Neural progenitor cell (in vitro differentiated cells): ENCODE measurements at regions not wholly inside any gene's neighbourhood (a gene's known extent, or its start where the extent isn't known, plus 50 kb on each side); places are given as distances from the start of the nearest gene placed in this dataset.

Source experiments
- EZH2 ChIP-seq: fragments of 200-600 bp; sonication (generic); IDR thresholded peaks from 2 replicates; pipeline ENCODE4 v1.6.1; 2017; ENCODE audit warnings: antibody characterized with exemption, mild to moderate bottlenecking, moderate library complexity
- EZH2phosphoT487 ChIP-seq: fragments of 200-600 bp; sonication (generic); IDR thresholded peaks from 2 replicates; pipeline ENCODE4 v1.6.1; 2017; ENCODE audit warnings: antibody characterized with exemption
- TF ChIP-seq, protein P1 (sequence below): fragments of 200-600 bp; sonication (generic); IDR thresholded peaks from 2 replicates; pipeline ENCODE4 v1.5.1; 2017; ENCODE audit warnings: antibody characterized with exemption, mild to moderate bottlenecking

DNA sequence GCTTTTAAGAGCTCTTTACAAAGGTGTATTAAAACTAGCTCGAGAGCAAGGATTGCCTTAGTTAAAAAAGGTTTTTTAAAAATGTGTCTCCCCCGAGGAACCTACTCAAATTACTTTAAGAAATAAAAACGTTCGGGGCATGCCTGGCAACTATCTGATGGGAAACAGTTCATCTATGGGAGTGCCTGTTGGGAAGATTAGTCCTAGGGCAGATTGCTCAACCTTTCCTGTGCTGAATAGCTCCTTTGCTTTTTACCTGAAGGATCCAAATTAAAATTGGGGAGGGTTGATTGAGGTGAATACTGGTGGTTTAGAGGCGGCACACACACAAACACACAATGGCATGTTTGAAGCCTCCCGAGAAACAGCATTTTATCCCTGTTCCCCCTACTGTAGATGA lies 541.4 kb upstream of the ATP2B1 start:
- TF ChIP-seq, protein P1, sequence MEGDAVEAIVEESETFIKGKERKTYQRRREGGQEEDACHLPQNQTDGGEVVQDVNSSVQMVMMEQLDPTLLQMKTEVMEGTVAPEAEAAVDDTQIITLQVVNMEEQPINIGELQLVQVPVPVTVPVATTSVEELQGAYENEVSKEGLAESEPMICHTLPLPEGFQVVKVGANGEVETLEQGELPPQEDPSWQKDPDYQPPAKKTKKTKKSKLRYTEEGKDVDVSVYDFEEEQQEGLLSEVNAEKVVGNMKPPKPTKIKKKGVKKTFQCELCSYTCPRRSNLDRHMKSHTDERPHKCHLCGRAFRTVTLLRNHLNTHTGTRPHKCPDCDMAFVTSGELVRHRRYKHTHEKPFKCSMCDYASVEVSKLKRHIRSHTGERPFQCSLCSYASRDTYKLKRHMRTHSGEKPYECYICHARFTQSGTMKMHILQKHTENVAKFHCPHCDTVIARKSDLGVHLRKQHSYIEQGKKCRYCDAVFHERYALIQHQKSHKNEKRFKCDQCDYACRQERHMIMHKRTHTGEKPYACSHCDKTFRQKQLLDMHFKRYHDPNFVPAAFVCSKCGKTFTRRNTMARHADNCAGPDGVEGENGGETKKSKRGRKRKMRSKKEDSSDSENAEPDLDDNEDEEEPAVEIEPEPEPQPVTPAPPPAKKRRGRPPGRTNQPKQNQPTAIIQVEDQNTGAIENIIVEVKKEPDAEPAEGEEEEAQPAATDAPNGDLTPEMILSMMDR: no peak
- TF ChIP-seq EZH2 (no peak), EZH2phosphoT487 (no peak)
